H9 (cell line): ENCODE measurements at regions not wholly inside any gene's neighbourhood (a gene's known extent, or its start where the extent isn't known, plus 50 kb on each side); places are given as distances from the start of the nearest gene placed in this dataset.

Experiments used
- DNase-seq: peaks from one replicate; pipeline ENCODE4 v3.0.0-alpha.2; 2017
- H2AFZ ChIP-seq: one replicate; pipeline ENCODE4 v1.6.1; 2013; ENCODE audit warnings: mild to moderate bottlenecking, low read length, control low read depth, moderate library complexity
- H2AK5ac ChIP-seq: 2 replicates; pipeline ENCODE4 v1.6.1; 2013; ENCODE audit warnings: low read length, control low read depth, mixed read lengths; ENCODE audit not compliant: insufficient read length
- H2BK120ac ChIP-seq: one replicate; pipeline ENCODE4 v1.6.1; 2013; ENCODE audit warnings: low read depth, mild to moderate bottlenecking, low read length, control low read depth, inconsistent platforms; ENCODE audit not compliant: poor library complexity, severe bottlenecking
- H2BK12ac ChIP-seq: 2 replicates; pipeline ENCODE4 v1.6.1; 2013; ENCODE audit warnings: low read length, control low read depth, mixed read lengths, low read depth; ENCODE audit not compliant: insufficient read length
- H2BK15ac ChIP-seq: 2 replicates; pipeline ENCODE4 v1.6.1; 2013; ENCODE audit warnings: low read depth, low read length, control low read depth
- H2BK20ac ChIP-seq: one replicate; pipeline ENCODE4 v1.6.1; 2013; ENCODE audit warnings: low read depth, mild to moderate bottlenecking, low read length, control low read depth, inconsistent platforms; ENCODE audit not compliant: poor library complexity, severe bottlenecking
- H2BK5ac ChIP-seq: 2 replicates; pipeline ENCODE4 v1.6.1; 2013; ENCODE audit warnings: low read length, control low read depth, mixed read lengths; ENCODE audit not compliant: insufficient read length
- H3K14ac ChIP-seq: 2 replicates; pipeline ENCODE4 v1.6.1; 2013; ENCODE audit warnings: low read length, control low read depth; ENCODE audit not compliant: insufficient read depth
- H3K18ac ChIP-seq: 2 replicates; pipeline ENCODE4 v1.6.1; 2013; ENCODE audit warnings: low read depth, mild to moderate bottlenecking, mixed read lengths, low read length, control low read depth; ENCODE audit not compliant: insufficient read length
- H3K23ac ChIP-seq: 2 replicates; pipeline ENCODE4 v1.6.1; 2013; ENCODE audit warnings: low read length, control low read depth, mixed read lengths, low read depth; ENCODE audit not compliant: insufficient read length
- H3K23me2 ChIP-seq: 2 replicates; pipeline ENCODE4 v1.6.1; 2013; ENCODE audit warnings: low read depth, mild to moderate bottlenecking, mixed read lengths, low read length, control low read depth; ENCODE audit not compliant: insufficient read length, poor library complexity, severe bottlenecking
- H3K27ac ChIP-seq: 2 replicates; pipeline ENCODE4 v1.5.1; 2013; ENCODE audit warnings: low read length, control low read depth, mixed read lengths, low read depth; ENCODE audit not compliant: insufficient read length
- H3K27me3 ChIP-seq: 2 replicates; pipeline ENCODE4 v1.6.1; 2013; ENCODE audit warnings: low read length, control low read depth, inconsistent platforms; ENCODE audit not compliant: insufficient read depth
- H3K4ac ChIP-seq: 2 replicates; pipeline ENCODE4 v1.6.1; 2013; ENCODE audit warnings: low read depth, mild to moderate bottlenecking, control low read depth, inconsistent platforms, low read length, moderate library complexity
- H3K4me1 ChIP-seq: 2 replicates; pipeline ENCODE4 v1.6.1; 2013; ENCODE audit warnings: low read length, control low read depth, inconsistent platforms; ENCODE audit not compliant: insufficient read depth
- H3K4me2 ChIP-seq: 2 replicates; pipeline ENCODE4 v1.6.1; 2013; ENCODE audit warnings: low read length, control low read depth, mixed read lengths; ENCODE audit not compliant: insufficient read length, insufficient read depth
- H3K56ac ChIP-seq: 2 replicates; pipeline ENCODE4 v1.6.1; 2013; ENCODE audit warnings: low read depth, mild to moderate bottlenecking, mixed read lengths, low read length, control low read depth; ENCODE audit not compliant: insufficient read length
- H3K79me1 ChIP-seq: 2 replicates; pipeline ENCODE4 v1.6.1; 2013; ENCODE audit warnings: low read depth, mild to moderate bottlenecking, moderate library complexity, low read length, control low read depth, inconsistent platforms; ENCODE audit not compliant: insufficient read depth, poor library complexity, severe bottlenecking
- H3K79me2 ChIP-seq: 2 replicates; pipeline ENCODE4 v1.6.1; 2013; ENCODE audit warnings: low read length, control low read depth, inconsistent platforms; ENCODE audit not compliant: insufficient read depth
- H3K9ac ChIP-seq: 2 replicates; pipeline ENCODE4 v1.6.1; 2013; ENCODE audit warnings: low read length, control low read depth, mixed read lengths; ENCODE audit not compliant: insufficient read length; ENCODE audit errors: extremely low read depth
- H3K9me3 ChIP-seq: one replicate; pipeline ENCODE4 v1.6.1; 2013; ENCODE audit warnings: low read depth, low read length, inconsistent platforms; ENCODE audit not compliant: control insufficient read depth
- H3T11ph ChIP-seq: one replicate; pipeline ENCODE4 v1.6.1; 2013; ENCODE audit warnings: mild to moderate bottlenecking, low read length, control low read depth, inconsistent platforms
- H4K20me1 ChIP-seq: one replicate; pipeline ENCODE4 v1.6.1; 2013; ENCODE audit not compliant: control insufficient read depth, insufficient read length, insufficient read depth
- H4K5ac ChIP-seq: 2 replicates; pipeline ENCODE4 v1.6.1; 2013; ENCODE audit warnings: low read depth, mild to moderate bottlenecking, mixed read lengths, low read length, control low read depth; ENCODE audit not compliant: insufficient read length
- H4K8ac ChIP-seq: replicated peaks from 2 replicates; pipeline ENCODE4 v1.6.1; 2013; ENCODE audit warnings: low read length, control low read depth, mixed read lengths, low read depth; ENCODE audit not compliant: insufficient read length
- H4K91ac ChIP-seq: 2 replicates; pipeline ENCODE4 v1.6.1; 2013; ENCODE audit warnings: low read depth, mild to moderate bottlenecking, moderate library complexity, mixed read lengths, low read length, control low read depth; ENCODE audit not compliant: insufficient read length
- H3K27ac Mint-ChIP-seq, 3 experiments: 2 replicates in 2 of 3; 3 replicates in 1 of 3; pipeline ENCODE4 v1.8.0; 2020 to 2021; ENCODE audit warnings: mixed read lengths in 3 of 3, mild to moderate bottlenecking in 1 of 3, moderate library complexity in 1 of 3
- H3K27me3 Mint-ChIP-seq: 2 replicates; pipeline ENCODE4 v1.8.0; 2021; ENCODE audit warnings: low read depth, mild to moderate bottlenecking, moderate library complexity, mixed read lengths
- H3K36me3 Mint-ChIP-seq, 3 experiments: 2 replicates in 2 of 3; 3 replicates in 1 of 3; pipeline ENCODE4 v1.8.0; 2020 to 2021; ENCODE audit warnings: low read depth in 3 of 3, mixed read lengths in 3 of 3; ENCODE audit not compliant: insufficient read depth in 1 of 3
- H3K4me1 Mint-ChIP-seq, 2 experiments: 2 replicates each; pipeline ENCODE4 v1.8.0; 2020; ENCODE audit warnings: mixed read lengths in 2 of 2
- H3K4me3 Mint-ChIP-seq, 2 experiments: 2 replicates in 1 of 2; 3 replicates in 1 of 2; pipeline ENCODE4 v1.8.0; 2020 to 2021; ENCODE audit warnings: mild to moderate bottlenecking in 2 of 2, mixed read lengths in 2 of 2, moderate library complexity in 1 of 2
- H3K9me3 Mint-ChIP-seq, 2 experiments: 2 replicates in 1 of 2; 3 replicates in 1 of 2; pipeline ENCODE4 v1.8.0; 2020; ENCODE audit warnings: mild to moderate bottlenecking in 2 of 2, mixed read lengths in 2 of 2, moderate library complexity in 1 of 2
- WGBS: extraction: QIAGEN DNeasy Blood & Tissue Kit; methylation state at CpG from one replicate; pipeline ENCODE4 v1.1.7; 2013; ENCODE audit warnings: missing lambda C conversion rate, low lambda C conversion rate, mixed read lengths; ENCODE audit not compliant: insufficient read length; ENCODE audit errors: extremely low coverage; 5-methylcytosine and 5-hydroxymethylcytosine counted together
- TF ChIP-seq, protein P1 (sequence below): fragments of 200-600 bp; sonication (generic); conservative IDR thresholded peaks from 3 replicates; pipeline ENCODE4 v1.8.0; 2021; ENCODE audit warnings: antibody characterized with exemption, mild to moderate bottlenecking

DNA sequence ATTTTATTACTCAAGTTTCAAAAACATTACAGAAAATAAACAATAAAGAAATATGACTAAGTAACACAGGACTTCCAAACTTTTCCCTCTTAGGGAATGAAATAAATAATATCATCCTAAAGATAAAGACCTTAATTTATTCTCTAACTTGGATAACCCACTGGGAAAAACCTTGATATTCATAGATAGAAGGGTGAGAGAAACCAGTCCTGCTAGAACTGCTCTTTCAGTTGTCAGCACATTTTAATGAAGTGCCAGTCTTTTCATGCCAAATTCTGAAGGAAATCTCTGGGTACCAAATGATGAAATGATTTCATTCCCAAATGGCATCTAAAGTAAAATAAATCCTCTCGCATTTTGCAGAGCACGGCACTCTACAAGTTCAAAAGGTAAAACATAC is 114.5 kb upstream of the SMIM30 start:
- H3K9me3 ChIP-seq: no peaks in the 10 kb centered on the region
- H3K79me1 ChIP-seq: no peaks in the 10 kb centered on the region
- H3K18ac ChIP-seq: no peak overlapping the region
- no peak overlapping the region for H2BK15ac ChIP-seq
- H3K23me2 ChIP-seq: no peaks in the 10 kb centered on the region
- H2AFZ ChIP-seq: no peak overlapping the region
- no peak overlapping the region for H3T11ph ChIP-seq
- H3K4me2 ChIP-seq: no peak overlapping the region
- no peak overlapping the region for H2BK120ac ChIP-seq
- H4K5ac ChIP-seq: no peak overlapping the region
- H3K9ac ChIP-seq: no peak overlapping the region
- no peaks in the 10 kb centered on the region for H4K20me1 ChIP-seq
- H2AK5ac ChIP-seq: no peak overlapping the region
- H3K27ac ChIP-seq: no peak overlapping the region
- H3K4me3 Mint-ChIP-seq: no peak overlapping the region
- H4K91ac ChIP-seq: no peak overlapping the region
- H3K27me3 Mint-ChIP-seq: no peaks in the 10 kb centered on the region
- H3K56ac ChIP-seq: no peak overlapping the region
- no peak overlapping the region for H2BK20ac ChIP-seq
- no peak overlapping the region for H4K8ac ChIP-seq
- peaks cover 0 to 2% (median 0%) of the 10 kb centered on the region in 3 experiments; a peak in 2 of 7 replicates for H3K36me3 Mint-ChIP-seq
- H3K4me1 ChIP-seq: no peaks in the 10 kb centered on the region
- H3K14ac ChIP-seq: no peak overlapping the region
- DNase-seq: no peak
- no peaks in the 10 kb centered on the region for H3K4me1 Mint-ChIP-seq
- WGBS: no CpG with 5 or more reads among the region's 2 CpGs
- no peak overlapping the region for H2BK5ac ChIP-seq
- H3K27ac Mint-ChIP-seq: no peak overlapping the region
- H2BK12ac ChIP-seq: no peak overlapping the region
- H3K79me2 ChIP-seq: no peaks in the 10 kb centered on the region
- peaks cover 2 to 4% of the 10 kb centered on the region in 2 experiments; a peak in 4 of 5 replicates for H3K9me3 Mint-ChIP-seq
- H3K4ac ChIP-seq: no peak overlapping the region
- H3K27me3 ChIP-seq: no peaks in the 10 kb centered on the region
- H3K23ac ChIP-seq: no peak overlapping the region
- TF ChIP-seq, protein P1, sequence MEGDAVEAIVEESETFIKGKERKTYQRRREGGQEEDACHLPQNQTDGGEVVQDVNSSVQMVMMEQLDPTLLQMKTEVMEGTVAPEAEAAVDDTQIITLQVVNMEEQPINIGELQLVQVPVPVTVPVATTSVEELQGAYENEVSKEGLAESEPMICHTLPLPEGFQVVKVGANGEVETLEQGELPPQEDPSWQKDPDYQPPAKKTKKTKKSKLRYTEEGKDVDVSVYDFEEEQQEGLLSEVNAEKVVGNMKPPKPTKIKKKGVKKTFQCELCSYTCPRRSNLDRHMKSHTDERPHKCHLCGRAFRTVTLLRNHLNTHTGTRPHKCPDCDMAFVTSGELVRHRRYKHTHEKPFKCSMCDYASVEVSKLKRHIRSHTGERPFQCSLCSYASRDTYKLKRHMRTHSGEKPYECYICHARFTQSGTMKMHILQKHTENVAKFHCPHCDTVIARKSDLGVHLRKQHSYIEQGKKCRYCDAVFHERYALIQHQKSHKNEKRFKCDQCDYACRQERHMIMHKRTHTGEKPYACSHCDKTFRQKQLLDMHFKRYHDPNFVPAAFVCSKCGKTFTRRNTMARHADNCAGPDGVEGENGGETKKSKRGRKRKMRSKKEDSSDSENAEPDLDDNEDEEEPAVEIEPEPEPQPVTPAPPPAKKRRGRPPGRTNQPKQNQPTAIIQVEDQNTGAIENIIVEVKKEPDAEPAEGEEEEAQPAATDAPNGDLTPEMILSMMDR: no peak
